ENCODE measurements at regions not wholly inside any gene's neighbourhood (a gene's known extent, or its start where the extent isn't known, plus 50 kb on each side); places are given as distances from the start of the nearest gene placed in this dataset.

- WGBS = 30% methylated on average over 9 of the region's 9 CpGs
- H3K36me3 ChIP-seq = no peaks in the 10 kb centered on the region
- TF ChIP-seq POLR2A (IDR thresholded peaks at IDR 0.05) (no peak), POLR2AphosphoS5 (IDR thresholded peaks at IDR 0.05) (peak in 1 of 3 donors; percentile 1)
- no peaks in the 10 kb centered on the region for H3K9me3 ChIP-seq
- no peak overlapping the region for H3K4me3 ChIP-seq
- peaks cover 33% of the 10 kb centered on the region for H3K4me1 ChIP-seq
- DNase-seq (ENCODE audit: low spot score in 2 of 2) = peak in 1 of 2 donors; percentile 65
- peak overlapping the region; percentile 63 for H3K27ac ChIP-seq
- H3K27me3 ChIP-seq = no peaks in the 10 kb centered on the region
Observed at GRCh38 chr4:13705521-13706041, 78.1 kb upstream of the BOD1L1 start.

GRCh38 chr4:13706120-13706519 lies 78.6 kb upstream of the BOD1L1 start:
- H3K4me3 ChIP-seq = no peak overlapping the region
- H3K27ac ChIP-seq = peak overlapping the region; percentile 63
- H3K27me3 ChIP-seq = no peaks in the 10 kb centered on the region
- no peak for DNase-seq (ENCODE audit: low spot score in 2 of 2)
- H3K36me3 ChIP-seq = no peaks in the 10 kb centered on the region
- TF ChIP-seq EP300 (IDR thresholded peaks at IDR 0.05) (no peak), CTCF (IDR thresholded peaks at IDR 0.05) (no peak), POLR2A (IDR thresholded peaks at IDR 0.05) (no peak), POLR2AphosphoS5 (IDR thresholded peaks at IDR 0.05) (no peak)
- H3K4me1 ChIP-seq = peaks cover 28% of the 10 kb centered on the region
- no peaks in the 10 kb centered on the region for H3K9me3 ChIP-seq

- H3K4me1 ChIP-seq = peaks cover 28% of the 10 kb centered on the region
- H3K4me3 ChIP-seq = no peak overlapping the region
- TF ChIP-seq POLR2AphosphoS5 (IDR thresholded peaks at IDR 0.05) (no peak), POLR2A (IDR thresholded peaks at IDR 0.05) (no peak), EP300 (IDR thresholded peaks at IDR 0.05) (no peak), CTCF (IDR thresholded peaks at IDR 0.05) (no peak)
- DNase-seq (ENCODE audit: low spot score in 2 of 2) = no peak
- H3K9me3 ChIP-seq = no peaks in the 10 kb centered on the region
- no peaks in the 10 kb centered on the region for H3K27me3 ChIP-seq
- H3K27ac ChIP-seq = peak overlapping the region; percentile 63
- 37% methylated on average over 3 of the region's 3 CpGs for WGBS
- H3K36me3 ChIP-seq = no peaks in the 10 kb centered on the region
Observed at GRCh38 chr4:13706716-13707115, 79.2 kb upstream of the BOD1L1 start.

GRCh38 chr4:13710246-13710885 lies 82.8 kb upstream of the BOD1L1 start:
- H3K4me1 ChIP-seq = peaks cover 17% of the 10 kb centered on the region
- H3K27ac ChIP-seq = no peak overlapping the region
- no peak for DNase-seq (ENCODE audit: low spot score in 2 of 2)
- no peaks in the 10 kb centered on the region for H3K27me3 ChIP-seq
- no peak overlapping the region for H3K4me3 ChIP-seq
- 80% methylated on average over 4 of the region's 8 CpGs for WGBS
- no peaks in the 10 kb centered on the region for H3K36me3 ChIP-seq
- TF ChIP-seq EP300 (IDR thresholded peaks at IDR 0.05) (no peak), POLR2AphosphoS5 (IDR thresholded peaks at IDR 0.05) (no peak), POLR2A (IDR thresholded peaks at IDR 0.05) (no peak), CTCF (IDR thresholded peaks at IDR 0.05) (no peak)
- no peaks in the 10 kb centered on the region for H3K9me3 ChIP-seq

- Histone ChIP-seq H3K4me1 (peaks cover 8% of the 10 kb centered on the region), H3K27ac (no peak overlapping the region), H3K4me3 (no peak overlapping the region), H3K9me3 (no peaks in the 10 kb centered on the region), H3K27me3 (no peaks in the 10 kb centered on the region), H3K36me3 (no peaks in the 10 kb centered on the region)
- WGBS = 86% methylated on average over 5 of the region's 5 CpGs
- no peak for DNase-seq (ENCODE audit: low spot score in 2 of 2)
- TF ChIP-seq POLR2AphosphoS5 (IDR thresholded peaks at IDR 0.05) (no peak), CTCF (IDR thresholded peaks at IDR 0.05) (no peak), POLR2A (IDR thresholded peaks at IDR 0.05) (no peak), EP300 (IDR thresholded peaks at IDR 0.05) (no peak)
Observed at GRCh38 chr4:13711233-13711785, 83.8 kb upstream of the BOD1L1 start.
